HG03439 (cell line): ENCODE measurements at regions not wholly inside any gene's neighbourhood (a gene's known extent, or its start where the extent isn't known, plus 50 kb on each side); places are given as distances from the start of the nearest gene placed in this dataset.
"Not testable (repeated sequence)": the region's sequence is repeated elsewhere in the genome, so short reads cannot be mapped to it uniquely, and the experiment has no call there.

Experiments used
- ATAC-seq: cut with Tn5 transposase; IDR thresholded peaks from one replicate; pipeline ENCODE4 v1.9.1; 2021; ENCODE audit warnings: mild to moderate bottlenecking, moderate library complexity; ENCODE audit not compliant: unreplicated experiment

DNA sequence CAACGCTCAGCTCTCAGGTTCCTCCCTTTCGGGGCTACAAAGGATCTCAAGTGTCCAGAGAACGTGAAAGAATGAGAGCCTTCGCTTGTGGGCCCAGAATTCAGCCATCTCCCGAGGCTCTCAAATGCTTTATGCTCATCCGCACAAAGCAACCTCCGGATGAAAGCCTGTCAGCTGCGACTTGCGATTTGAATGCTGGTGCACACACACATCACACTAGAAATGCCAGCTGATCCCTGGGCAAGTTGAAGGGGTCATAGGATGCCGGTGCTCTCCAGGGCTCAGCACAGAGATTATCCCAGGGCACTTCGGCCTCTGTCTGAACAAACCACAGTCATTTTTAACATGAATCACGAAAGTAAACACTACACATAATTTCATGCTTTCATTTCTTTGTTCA is 141.8 kb upstream of the MYT1L start:
- no peak for ATAC-seq

DNA sequence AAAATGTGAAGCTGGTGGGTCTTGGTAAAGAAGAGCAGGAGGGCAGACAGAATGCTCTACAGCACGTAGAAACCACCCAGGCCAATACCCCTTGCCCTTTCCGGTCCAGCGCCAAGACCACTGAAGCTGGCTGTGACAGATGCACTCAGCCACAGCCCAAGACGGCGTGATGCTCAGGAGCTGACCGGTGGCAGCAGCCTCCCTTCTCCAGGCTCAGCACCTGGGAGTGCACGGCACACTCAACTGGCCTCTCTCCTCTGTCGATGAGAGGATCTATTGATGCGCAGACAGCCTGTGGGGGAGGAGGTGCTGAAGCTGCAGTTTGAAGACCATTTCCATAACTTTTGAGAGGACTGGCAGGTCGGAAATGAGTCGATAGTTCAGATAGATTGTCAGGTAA is 141.0 kb upstream of the MYT1L start:
- ATAC-seq, result no peak

DNA sequence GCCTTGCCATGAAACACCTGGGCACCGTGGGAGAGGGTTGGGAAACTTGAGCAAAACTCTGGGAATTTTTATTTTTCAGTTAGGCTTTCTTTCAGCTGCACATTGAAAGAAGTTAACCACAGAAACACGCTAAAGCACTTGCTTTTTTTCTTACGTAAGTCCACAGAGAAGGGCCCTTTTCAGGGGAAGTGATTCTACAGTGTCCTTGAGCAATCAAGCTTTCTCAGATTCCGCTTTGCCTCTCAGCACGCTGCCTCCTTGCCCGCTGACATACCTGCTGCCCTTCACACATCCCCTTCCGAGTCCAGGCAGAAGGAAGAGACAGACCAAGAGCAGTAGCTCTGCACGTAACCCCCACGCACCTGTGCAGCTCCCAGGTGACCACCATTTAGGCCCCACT is 135.5 kb upstream of the MYT1L start:
- ATAC-seq, result no peak

DNA sequence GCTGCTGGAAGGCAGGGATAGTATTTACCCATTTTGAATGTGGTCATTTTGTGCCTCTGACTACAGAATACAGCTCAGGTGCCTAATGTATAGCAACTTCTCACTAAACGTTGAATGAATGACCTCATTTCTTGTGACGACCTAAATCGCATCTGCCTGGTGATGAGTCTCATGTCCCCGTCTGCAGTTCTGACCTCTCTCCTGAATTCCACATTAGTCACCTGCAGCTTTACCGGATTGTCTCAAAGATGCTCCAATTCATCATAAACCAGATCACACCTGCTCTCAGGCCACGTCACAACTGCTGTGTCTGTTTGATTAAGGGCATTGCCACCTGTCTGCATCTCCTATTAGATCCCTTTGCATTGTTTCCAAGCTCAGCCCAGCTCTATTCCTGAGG is 133.6 kb upstream of the MYT1L start:
- ATAC-seq, result no peak

DNA sequence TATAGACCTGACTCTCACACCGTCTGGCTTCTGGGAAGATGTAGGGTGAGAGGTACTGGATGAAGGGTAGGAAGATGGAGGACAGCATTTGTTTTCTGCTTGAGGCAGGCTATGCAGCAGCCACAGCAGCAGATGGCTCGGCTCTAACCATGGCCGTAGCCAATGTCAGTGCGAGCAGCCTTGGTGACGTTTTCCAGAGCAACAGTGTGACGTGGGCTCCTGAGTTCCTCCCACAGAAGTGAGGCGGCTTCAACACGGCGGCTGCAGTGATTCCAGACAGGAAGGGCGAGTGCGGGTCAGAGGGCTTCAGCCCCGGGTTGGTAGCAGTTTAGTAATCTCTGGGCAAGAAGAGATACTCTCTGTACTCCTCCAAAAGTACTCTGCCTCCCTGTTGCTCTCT is 133.0 kb upstream of the MYT1L start:
- no peak for ATAC-seq

DNA sequence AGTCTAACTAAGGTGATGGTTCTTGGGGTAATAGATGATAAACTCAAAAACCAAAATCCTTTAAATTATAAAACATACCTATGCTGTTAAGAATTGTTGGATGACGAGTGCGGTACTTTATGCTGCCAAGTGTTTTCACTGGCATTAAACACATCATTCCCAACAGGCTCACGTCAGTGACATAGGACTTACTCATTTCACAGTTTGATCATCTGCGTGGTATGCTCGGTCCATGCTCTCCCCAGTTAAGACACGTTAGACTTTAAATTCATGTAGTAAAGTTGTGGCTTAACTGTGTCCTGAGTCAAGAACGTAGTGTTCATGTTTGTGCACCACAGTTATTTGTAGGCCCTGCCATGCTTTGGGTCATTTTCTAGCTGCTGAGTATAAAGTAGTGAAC is 125.6 kb upstream of the MYT1L start:
- no peak for ATAC-seq

DNA sequence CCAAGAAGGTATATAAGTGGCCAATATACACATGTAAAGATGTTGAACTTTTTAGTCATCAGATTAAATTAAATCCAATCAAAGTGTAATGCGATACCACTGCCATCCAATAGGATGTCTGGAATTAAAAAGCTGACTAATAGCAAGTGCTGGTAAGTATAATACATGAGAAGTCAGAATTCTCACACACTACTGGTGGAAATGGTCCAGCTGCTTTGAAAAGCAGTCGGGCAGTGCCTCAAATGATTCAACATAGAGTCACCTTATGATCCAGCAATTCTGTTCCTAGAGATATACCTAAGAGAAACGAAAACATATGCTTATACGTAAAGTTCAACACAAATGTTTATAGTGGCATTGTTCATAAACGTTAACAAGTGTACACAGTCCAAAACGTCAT is 124.1 kb upstream of the MYT1L start:
- ATAC-seq, result no peak

DNA sequence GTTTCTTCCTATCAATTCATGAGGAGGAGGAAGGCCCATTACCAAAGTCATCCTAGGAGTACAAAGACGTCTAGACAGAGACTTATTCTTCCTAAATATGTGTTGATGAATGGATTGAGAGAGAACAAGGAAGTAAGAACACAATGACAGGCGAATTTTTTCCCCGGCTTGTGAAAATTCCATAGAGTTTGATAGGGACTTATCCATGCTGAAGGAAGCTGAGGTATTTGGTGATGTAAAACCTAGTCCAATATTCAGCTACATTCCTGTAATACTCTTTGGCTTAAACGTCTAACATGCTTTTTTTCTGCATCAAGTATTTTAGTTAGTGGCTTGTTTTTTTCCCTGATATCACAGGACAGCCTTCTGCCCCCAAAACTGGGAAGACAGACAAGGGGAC is 121.9 kb upstream of the MYT1L start:
- no peak for ATAC-seq

DNA sequence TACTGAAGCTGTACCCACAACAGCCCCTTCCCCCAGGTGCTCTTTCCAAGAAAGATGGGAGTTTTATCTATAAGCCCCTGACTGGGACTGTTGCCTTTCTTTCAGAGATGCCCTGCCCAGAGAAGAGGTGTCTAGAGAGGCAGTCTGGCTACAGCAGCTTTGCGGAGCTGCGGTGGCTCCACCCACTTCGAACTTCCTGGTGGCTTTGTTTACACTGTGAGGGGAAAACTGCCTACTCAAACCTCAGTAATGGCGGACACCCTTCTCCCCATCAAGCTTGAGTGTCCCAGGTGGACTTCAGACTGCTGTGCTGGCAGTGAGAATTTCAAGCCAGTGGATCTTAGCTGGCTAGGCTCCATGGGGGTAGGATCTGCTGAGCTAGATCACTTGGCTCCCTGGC is 120.2 kb upstream of the MYT1L start:
- not testable (repeated sequence) for ATAC-seq

DNA sequence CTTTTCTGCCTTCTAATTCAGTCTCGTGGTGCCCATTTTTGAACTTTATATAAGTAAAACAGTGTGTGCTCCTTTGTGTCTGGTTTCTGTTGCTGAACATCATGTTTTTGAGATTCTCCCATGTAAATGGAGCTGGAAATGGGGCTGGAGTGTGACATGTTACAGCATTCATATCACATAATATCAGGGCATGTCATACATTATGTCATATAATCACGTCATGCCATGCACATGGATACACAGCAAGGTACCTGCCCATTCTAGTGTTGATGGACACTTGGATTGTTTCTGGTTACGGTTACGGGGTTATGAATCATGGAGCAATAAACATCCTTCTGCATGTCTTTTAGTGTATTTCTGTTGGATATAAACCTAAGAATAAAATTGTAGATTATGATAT is 117.1 kb upstream of the MYT1L start:
- no peak for ATAC-seq

DNA sequence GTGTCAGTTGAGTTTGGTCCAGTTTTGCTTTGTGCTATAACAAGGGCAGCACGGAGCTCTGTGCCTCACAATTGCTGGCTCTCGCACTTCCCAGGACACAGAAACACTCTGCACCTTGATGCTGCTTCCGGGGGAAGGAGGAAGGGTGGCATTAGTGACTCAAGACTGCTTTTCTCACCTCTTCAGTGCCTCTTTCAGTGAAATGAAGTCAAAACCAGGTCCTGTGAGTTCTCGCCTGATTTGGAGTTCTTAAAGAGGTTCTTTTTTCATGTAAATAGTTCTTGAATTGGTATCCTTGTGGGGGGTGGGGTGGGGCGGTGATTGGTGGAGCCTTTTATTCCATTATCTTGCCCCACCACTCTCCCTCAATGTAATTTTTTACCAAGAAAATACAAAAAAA is 91.5 kb upstream of the MYT1L start:
- ATAC-seq, result no peak

DNA sequence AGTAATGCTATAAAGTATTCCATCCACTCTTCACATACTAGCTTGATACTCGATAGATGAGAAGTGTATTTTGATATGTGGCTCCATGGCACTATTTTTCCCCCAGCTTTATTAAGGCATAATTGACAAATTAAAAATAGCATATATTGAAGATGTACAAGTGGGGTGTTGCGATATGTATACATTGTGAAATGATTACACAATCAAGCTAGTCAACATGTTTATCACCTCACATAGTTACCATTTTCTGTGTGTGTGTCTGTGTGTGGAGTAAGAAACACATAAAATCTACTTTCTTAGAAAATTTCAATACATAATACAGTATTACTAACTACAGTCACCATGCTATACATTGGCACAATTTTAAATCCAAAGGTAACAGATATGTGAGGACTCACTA is 82.5 kb upstream of the MYT1L start:
- no peak for ATAC-seq

DNA sequence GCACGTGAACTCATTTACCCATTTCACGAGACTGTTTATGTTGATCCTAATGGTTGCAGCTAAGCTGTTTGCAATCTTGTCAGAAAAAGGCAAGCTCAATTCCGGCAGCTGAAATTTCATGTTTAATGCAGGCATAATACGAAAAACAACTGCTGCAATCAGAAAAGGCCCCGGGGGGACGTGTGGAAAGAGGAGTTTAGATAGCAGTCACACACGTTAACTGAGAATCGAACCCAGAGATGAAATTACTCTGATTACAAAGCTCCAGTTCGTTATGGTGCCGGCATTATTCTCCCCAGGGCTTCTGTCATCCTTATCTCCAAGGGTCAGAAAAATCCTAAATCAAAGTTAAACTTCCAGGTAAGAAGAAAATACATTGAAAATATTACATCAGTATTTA is 79.9 kb upstream of the MYT1L start:
- no peak for ATAC-seq

DNA sequence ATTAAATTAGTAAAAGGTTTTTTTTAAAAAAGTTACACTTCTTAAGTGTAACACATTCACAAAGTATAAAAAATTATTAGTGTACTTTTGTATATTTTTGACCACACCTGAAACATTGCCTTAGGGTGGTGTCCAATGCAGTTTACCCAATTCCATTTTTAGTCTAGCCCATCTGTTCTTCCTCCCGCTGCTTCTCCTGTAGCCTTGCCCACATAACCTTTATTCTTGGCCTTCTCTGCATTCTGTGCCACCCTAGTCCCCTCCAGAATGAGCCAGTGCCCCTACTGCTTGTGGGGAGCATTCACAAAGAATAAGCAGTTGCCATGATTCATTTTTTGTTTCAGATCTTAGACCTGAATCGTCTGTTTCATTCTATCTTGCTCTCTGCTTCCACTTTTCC is 78.4 kb upstream of the MYT1L start:
- ATAC-seq, result no peak

DNA sequence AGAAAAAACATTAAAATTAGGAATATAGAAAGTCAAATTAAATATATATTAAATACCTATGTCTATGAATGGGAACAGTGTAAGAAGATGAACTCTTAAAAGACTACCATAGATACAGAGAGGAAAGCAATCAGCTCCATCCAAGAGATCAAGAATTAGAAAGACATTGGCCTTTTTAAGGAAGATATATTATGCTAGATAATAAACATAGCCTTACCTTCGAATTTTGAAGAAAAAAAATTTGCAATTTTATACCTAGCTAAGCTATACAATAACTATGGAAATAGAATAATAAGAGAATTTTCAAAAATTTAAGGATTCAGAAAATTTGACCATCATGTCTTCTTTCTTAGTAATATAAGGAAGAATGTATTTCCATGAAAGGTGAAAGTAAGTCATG is 74.7 kb upstream of the MYT1L start:
- no peak for ATAC-seq

DNA sequence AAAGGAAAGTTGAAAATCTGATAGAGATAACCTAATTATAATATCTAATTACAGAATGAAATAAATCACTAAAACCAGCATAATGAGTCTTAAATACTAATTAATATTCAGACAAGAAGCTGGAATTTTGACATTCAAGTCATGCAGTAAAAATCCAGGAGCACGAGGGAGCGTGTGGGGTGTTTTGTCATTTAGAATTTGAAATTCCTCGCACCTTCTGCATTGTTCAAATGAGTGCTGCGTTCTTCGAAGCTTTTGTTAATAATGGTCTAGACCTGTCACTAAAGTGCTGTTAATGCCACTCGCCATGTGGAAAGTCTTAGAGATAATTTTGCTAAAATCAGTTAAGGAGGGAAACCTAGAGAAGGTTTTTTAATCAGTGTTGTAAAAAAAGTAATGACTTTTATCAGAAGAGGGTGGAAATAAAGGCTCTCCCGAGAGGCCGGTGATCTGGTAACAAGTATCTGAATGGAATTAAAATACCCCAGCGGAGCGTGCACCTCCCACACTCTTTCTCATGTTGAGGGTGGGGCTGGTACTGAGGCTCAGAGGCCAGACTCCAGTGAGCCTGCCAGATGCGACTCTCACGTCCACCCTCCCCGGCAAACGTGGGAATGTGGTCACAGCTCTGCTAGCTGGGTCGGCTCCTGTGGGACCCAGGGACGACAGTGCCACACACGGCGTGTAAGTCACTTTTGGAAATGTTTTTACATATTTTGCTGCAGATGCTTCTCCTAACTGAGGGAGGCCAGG is 69.4 kb upstream of the MYT1L start:
- no peak for ATAC-seq

DNA sequence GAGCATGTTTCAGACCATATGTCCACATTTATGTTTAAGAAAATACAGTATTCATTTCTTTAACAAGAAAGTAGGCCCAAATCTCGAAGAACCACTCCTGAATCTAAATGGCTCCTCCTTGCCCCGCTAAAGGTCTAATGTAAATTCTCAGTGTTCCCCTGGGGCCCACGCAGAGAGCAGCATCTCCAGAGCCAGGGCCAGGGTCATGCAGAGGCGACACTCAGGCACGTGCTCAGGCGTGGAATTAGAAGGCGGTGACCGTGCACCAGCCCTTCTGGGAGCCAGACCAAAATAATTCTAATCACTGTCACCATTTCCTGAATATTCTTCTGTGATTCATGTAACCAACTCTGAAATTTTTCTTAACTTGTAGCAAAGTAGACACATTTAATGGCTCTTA is 68.3 kb upstream of the MYT1L start:
- ATAC-seq, result no peak

DNA sequence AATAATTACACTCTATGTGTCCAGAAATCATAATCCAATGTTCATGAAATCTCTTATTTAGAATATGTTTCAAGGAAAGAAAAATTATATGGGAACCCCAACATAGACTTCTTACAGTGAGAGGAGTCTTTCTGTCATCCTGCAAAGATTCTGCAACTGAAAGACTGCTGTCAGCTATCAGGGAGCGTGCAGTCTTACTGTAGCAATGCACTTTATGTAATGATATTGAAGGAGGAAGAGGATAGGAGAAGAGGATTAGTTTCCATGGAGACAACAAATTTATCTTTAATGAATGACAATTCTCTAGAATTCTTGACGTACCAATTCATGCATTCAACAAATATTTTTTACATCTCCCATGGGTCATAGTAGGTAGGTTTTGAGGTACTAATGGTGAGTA is 61.3 kb upstream of the MYT1L start:
- ATAC-seq, result no peak

DNA sequence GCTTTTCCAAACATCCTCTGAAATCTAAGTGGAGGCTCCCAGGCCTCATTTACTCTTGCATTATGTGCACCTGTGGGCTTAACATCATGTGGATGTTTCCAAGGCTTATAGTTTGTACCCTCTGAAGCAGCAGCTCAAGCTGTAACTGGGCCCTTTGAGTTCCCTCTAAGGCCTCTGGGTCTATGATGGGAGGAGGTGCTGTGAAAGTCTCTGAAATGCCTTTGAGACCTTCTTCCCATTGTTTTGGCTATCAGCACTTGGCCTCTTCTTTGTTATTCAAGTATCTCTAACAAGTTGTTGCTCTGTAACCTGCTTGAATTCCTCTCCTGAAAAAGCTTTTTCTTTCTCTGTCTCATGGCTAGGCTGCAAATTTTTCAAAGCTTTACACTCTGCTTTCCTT is 58.1 kb upstream of the MYT1L start:
- no peak for ATAC-seq
